MM.1S (cell line): ENCODE measurements at regions not wholly inside any gene's neighbourhood (a gene's known extent, or its start where the extent isn't known, plus 50 kb on each side); places are given as distances from the start of the nearest gene placed in this dataset.
"Not testable (repeated sequence)": the region's sequence is repeated elsewhere in the genome, so short reads cannot be mapped to it uniquely, and the experiment has no call there.

ENCODE experiments used
- DNase-seq: peaks from one replicate; pipeline ENCODE4 v3.0.0-alpha.2; 2015
- H2AFZ ChIP-seq: fragments of 300-600 bp; sonication (generic); 2 replicates; pipeline ENCODE4 v1.6.0; 2016; ENCODE audit warnings: antibody characterized with exemption, low read length
- H3F3A ChIP-seq: fragments of 300-600 bp; sonication (generic); 2 replicates; pipeline ENCODE4 v1.6.1; 2016; ENCODE audit warnings: mild to moderate bottlenecking, antibody characterized with exemption, low read length, moderate library complexity, mixed read lengths; ENCODE audit not compliant: insufficient read depth
- H3K27ac ChIP-seq: fragments of 300-600 bp; sonication (generic); 2 replicates; pipeline ENCODE4 v1.5.1; 2016; ENCODE audit warnings: mild to moderate bottlenecking, low read length
- H3K27me3 ChIP-seq: fragments of 300-600 bp; sonication (generic); replicated peaks from 2 replicates; pipeline ENCODE4 v1.6.0; 2016; ENCODE audit warnings: low read length; ENCODE audit not compliant: insufficient read depth
- H3K36me3 ChIP-seq: fragments of 300-600 bp; sonication (generic); replicated peaks from 2 replicates; pipeline ENCODE4 v1.6.1; 2016; ENCODE audit warnings: mild to moderate bottlenecking, low read length, mixed read lengths; ENCODE audit not compliant: insufficient read depth
- H3K4me1 ChIP-seq: fragments of 300-600 bp; sonication (generic); 2 replicates; pipeline ENCODE4 v1.6.1; 2016; ENCODE audit warnings: low read length, mixed read lengths
- H3K4me2 ChIP-seq: fragments of 300-600 bp; sonication (generic); 2 replicates; pipeline ENCODE4 v1.6.0; 2016; ENCODE audit warnings: low read depth, low read length
- H3K4me3 ChIP-seq: fragments of 300-600 bp; sonication (generic); 2 replicates; pipeline ENCODE4 v1.5.1; 2016; ENCODE audit warnings: low read length, mixed read lengths
- H3K79me2 ChIP-seq: fragments of 300-600 bp; sonication (generic); 2 replicates; pipeline ENCODE4 v1.6.1; 2016; ENCODE audit warnings: mixed run types, low read length, mixed read lengths
- H3K9ac ChIP-seq: fragments of 300-600 bp; sonication (generic); 2 replicates; pipeline ENCODE4 v1.6.1; 2016; ENCODE audit warnings: low read length, mixed read lengths
- H3K9me2 ChIP-seq: fragments of 300-600 bp; sonication (generic); replicated peaks from 2 replicates; pipeline ENCODE4 v1.6.1; 2016; ENCODE audit warnings: mild to moderate bottlenecking, low read length, mixed read lengths; ENCODE audit not compliant: insufficient read depth
- H3K9me3 ChIP-seq: fragments of 300-600 bp; sonication (generic); replicated peaks from 2 replicates; pipeline ENCODE4 v1.6.1; 2016; ENCODE audit warnings: mild to moderate bottlenecking, low read length, mixed read lengths; ENCODE audit not compliant: insufficient read depth
- H4K20me1 ChIP-seq: fragments of 300-600 bp; sonication (generic); 2 replicates; pipeline ENCODE4 v1.6.1; 2016; ENCODE audit warnings: mild to moderate bottlenecking, low read length, moderate library complexity, mixed read lengths; ENCODE audit not compliant: insufficient read depth
- EZH2 ChIP-seq: fragments of 300-600 bp; sonication (generic); optimal IDR thresholded peaks from 2 replicates; pipeline ENCODE3; 2017; ENCODE audit warnings: low read depth, mild to moderate bottlenecking, antibody characterized with exemption, low read length, mixed read lengths
- EZH2phosphoT487 ChIP-seq: fragments of 300-600 bp; sonication (generic); IDR thresholded peaks from 2 replicates; pipeline ENCODE4 v1.6.1; 2018; ENCODE audit warnings: antibody characterized with exemption, low read length
- TF ChIP-seq, protein P1 (sequence below): fragments of 300-600 bp; sonication (generic); IDR thresholded peaks from 2 replicates; pipeline ENCODE4 v1.5.1; 2016; ENCODE audit warnings: antibody characterized with exemption, low read length, mixed read lengths

DNA sequence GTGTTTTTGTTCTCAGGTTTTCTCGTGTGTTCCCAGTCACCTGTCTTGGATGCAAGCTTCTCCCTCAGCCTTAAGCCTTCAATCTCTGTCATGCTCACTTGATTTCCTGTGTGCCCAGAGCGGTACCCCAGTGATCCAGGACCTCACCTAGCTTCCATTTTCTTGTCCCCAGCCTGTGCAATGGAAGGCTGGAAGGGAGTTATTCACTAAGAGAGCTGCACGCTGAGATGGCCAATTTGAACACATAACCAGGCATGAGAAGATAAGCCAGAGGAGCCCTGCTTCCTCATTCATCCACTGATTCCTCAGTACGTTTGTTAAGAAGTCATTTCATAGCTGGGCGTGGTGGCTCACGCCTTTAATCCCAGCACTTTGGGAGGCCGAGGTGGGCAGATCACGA, 130.8 kb upstream of the SERPINE2 start:
- no peak overlapping the region for H3K9ac ChIP-seq
- no peaks in the 10 kb centered on the region for H3K9me3 ChIP-seq
- H3K36me3 ChIP-seq: no peaks in the 10 kb centered on the region
- no peaks in the 10 kb centered on the region for H3F3A ChIP-seq
- no peak for TF ChIP-seq EZH2
- no peak for TF ChIP-seq EZH2phosphoT487
- TF ChIP-seq, protein P1, sequence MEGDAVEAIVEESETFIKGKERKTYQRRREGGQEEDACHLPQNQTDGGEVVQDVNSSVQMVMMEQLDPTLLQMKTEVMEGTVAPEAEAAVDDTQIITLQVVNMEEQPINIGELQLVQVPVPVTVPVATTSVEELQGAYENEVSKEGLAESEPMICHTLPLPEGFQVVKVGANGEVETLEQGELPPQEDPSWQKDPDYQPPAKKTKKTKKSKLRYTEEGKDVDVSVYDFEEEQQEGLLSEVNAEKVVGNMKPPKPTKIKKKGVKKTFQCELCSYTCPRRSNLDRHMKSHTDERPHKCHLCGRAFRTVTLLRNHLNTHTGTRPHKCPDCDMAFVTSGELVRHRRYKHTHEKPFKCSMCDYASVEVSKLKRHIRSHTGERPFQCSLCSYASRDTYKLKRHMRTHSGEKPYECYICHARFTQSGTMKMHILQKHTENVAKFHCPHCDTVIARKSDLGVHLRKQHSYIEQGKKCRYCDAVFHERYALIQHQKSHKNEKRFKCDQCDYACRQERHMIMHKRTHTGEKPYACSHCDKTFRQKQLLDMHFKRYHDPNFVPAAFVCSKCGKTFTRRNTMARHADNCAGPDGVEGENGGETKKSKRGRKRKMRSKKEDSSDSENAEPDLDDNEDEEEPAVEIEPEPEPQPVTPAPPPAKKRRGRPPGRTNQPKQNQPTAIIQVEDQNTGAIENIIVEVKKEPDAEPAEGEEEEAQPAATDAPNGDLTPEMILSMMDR: no peak
- no peaks in the 10 kb centered on the region for H3K4me1 ChIP-seq
- no peak overlapping the region for H3K27ac ChIP-seq
- H3K79me2 ChIP-seq: no peaks in the 10 kb centered on the region
- H3K9me2 ChIP-seq: no peaks in the 10 kb centered on the region
- H3K4me3 ChIP-seq: no peak overlapping the region
- H4K20me1 ChIP-seq: no peaks in the 10 kb centered on the region
- H3K4me2 ChIP-seq: no peak overlapping the region
- no peaks in the 10 kb centered on the region for H3K27me3 ChIP-seq
- DNase-seq: no peak
- H2AFZ ChIP-seq: no peak overlapping the region

DNA sequence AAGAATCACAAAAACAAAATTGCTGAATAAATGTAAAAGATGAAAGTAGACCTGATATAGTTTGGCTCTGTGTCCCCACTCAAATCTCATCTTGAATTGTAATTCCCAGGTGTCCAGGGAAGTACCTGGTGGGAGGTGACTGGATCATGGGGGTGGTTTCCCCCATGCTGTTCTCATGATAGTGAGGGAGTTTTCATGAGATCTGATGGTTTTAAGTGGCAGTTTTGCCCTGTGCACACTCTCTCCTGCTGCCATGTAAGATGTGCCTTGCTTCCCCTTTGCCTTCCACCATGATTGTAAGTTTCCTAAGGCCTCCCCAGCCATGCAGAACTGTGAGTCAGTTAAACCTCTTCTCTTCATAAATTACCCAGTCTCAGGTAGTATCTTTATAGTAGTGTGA, 128.7 kb upstream of the SERPINE2 start:
- not testable (repeated sequence) for H2AFZ ChIP-seq, H3K9me3 ChIP-seq, H3K36me3 ChIP-seq, H3K9me2 ChIP-seq, H4K20me1 ChIP-seq, H3K4me2 ChIP-seq, H3K4me1 ChIP-seq, DNase-seq, H3F3A ChIP-seq, H3K27me3 ChIP-seq, H3K27ac ChIP-seq, H3K4me3 ChIP-seq, H3K9ac ChIP-seq, H3K79me2 ChIP-seq

DNA sequence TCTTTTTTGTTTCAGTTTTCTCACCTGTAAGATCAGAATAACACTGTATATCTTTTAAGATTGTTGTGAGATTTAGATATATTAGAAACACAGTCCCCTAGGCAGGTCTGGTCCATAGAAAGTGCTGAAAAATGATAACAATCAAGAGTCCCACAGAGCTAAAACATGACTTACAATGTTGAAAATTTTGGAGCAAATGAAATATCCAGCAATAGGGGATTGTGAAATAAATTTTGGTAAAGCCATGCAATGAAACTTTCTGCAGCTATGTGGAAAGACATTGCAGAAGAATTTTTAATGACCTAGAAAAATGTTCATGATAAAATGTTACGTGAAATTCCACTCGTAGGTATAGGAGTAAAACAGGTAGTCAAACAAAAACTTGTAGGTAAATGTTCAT, 127.6 kb upstream of the SERPINE2 start:
- Histone ChIP-seq H3K4me3 (no peak overlapping the region), H3K9me3 (no peaks in the 10 kb centered on the region), H3K4me2 (no peak overlapping the region), H2AFZ (no peak overlapping the region), H3K27ac (no peak overlapping the region), H3K4me1 (no peaks in the 10 kb centered on the region), H3K79me2 (no peaks in the 10 kb centered on the region), H3K9me2 (no peaks in the 10 kb centered on the region), H3K9ac (no peak overlapping the region), H3K27me3 (no peaks in the 10 kb centered on the region), H3F3A (no peaks in the 10 kb centered on the region), H3K36me3 (no peaks in the 10 kb centered on the region), H4K20me1 (no peaks in the 10 kb centered on the region)
- no peak for TF ChIP-seq EZH2phosphoT487
- TF ChIP-seq, protein P1: no peak
- TF ChIP-seq EZH2: no peak
- no peak for DNase-seq

DNA sequence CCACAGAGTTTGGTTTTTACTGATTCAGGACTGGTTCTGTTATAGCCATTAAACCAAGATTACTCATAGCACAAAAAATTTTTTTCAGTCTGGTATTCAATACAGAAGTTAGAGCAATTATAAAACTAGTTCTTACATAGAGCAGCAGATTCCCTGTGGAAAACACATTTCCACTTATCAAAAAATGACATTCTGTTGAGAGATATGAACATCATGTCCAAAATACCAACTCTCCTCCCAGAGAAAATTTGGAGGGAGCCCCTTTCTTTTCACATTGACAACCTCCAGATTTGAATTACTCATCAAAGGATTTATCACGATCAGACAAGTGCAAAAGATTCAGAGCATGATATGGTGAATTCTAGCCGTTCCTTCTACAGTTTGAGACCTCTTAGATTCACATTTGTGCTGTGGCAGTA, 126.8 kb upstream of the SERPINE2 start:
- H3K4me1 ChIP-seq: no peaks in the 10 kb centered on the region
- H3K27me3 ChIP-seq: no peaks in the 10 kb centered on the region
- no peak overlapping the region for H3K27ac ChIP-seq
- no peak overlapping the region for H3K9ac ChIP-seq
- no peak for DNase-seq
- no peaks in the 10 kb centered on the region for H3F3A ChIP-seq
- H3K36me3 ChIP-seq: no peaks in the 10 kb centered on the region
- TF ChIP-seq, protein P1: no peak
- TF ChIP-seq EZH2phosphoT487: no peak
- no peak for TF ChIP-seq EZH2
- no peaks in the 10 kb centered on the region for H3K9me3 ChIP-seq
- no peaks in the 10 kb centered on the region for H3K79me2 ChIP-seq
- no peaks in the 10 kb centered on the region for H3K9me2 ChIP-seq
- H3K4me3 ChIP-seq: no peak overlapping the region
- H3K4me2 ChIP-seq: no peak overlapping the region
- no peaks in the 10 kb centered on the region for H4K20me1 ChIP-seq
- H2AFZ ChIP-seq: no peak overlapping the region
